Suppressor macrophage (primary cell): ENCODE measurements at regions not wholly inside any gene's neighbourhood (a gene's known extent, or its start where the extent isn't known, plus 50 kb on each side); places are given as distances from the start of the nearest gene placed in this dataset.

Experiments used
- DNase-seq, 4 experiments: peaks; one replicate each; pipeline ENCODE4 v3.0.0-alpha.2; 2020 to 2022

- no peak for DNase-seq
These were observed 236.5 kb downstream of the ICE1 start for GRCh38 chr5:5658889-5659465.

- no peak for DNase-seq
These were observed 235.7 kb downstream of the ICE1 start for GRCh38 chr5:5658226-5658625.

GRCh38 chr5:5652181-5652580 is 229.7 kb downstream of the ICE1 start:
- no peak for DNase-seq

- no peak for DNase-seq
These were observed 228.5 kb downstream of the ICE1 start for GRCh38 chr5:5650949-5651348.

GRCh38 chr5:5650242-5650641 is 227.8 kb downstream of the ICE1 start:
- DNase-seq, result no peak

GRCh38 chr5:5649641-5650040 is 227.2 kb downstream of the ICE1 start:
- no peak for DNase-seq

- no peak for DNase-seq
These were observed 226.2 kb downstream of the ICE1 start for GRCh38 chr5:5648694-5649093.

GRCh38 chr5:5645891-5646290 is 223.4 kb downstream of the ICE1 start:
- DNase-seq, result no peak

- DNase-seq, result no peak
These were observed 222.7 kb downstream of the ICE1 start for GRCh38 chr5:5645198-5645597.

GRCh38 chr5:5644249-5644648 is 221.8 kb downstream of the ICE1 start:
- DNase-seq, result no peak

- DNase-seq, result no peak
These were observed 221.0 kb downstream of the ICE1 start for GRCh38 chr5:5643481-5643880.

GRCh38 chr5:5638211-5638610 is 215.7 kb downstream of the ICE1 start:
- no peak for DNase-seq

GRCh38 chr5:5637173-5637572 is 214.7 kb downstream of the ICE1 start:
- DNase-seq, result no peak

GRCh38 chr5:5634817-5635216 is 212.3 kb downstream of the ICE1 start:
- no peak for DNase-seq

GRCh38 chr5:5633579-5633978 is 211.1 kb downstream of the ICE1 start:
- DNase-seq, result no peak

GRCh38 chr5:5632678-5633077 is 210.2 kb downstream of the ICE1 start:
- no peak for DNase-seq

GRCh38 chr5:5629607-5629978 is 207.1 kb downstream of the ICE1 start:
- no peak for DNase-seq

GRCh38 chr5:5628866-5629606 is 206.6 kb downstream of the ICE1 start:
- no peak for DNase-seq

- no peak for DNase-seq
These were observed 203.9 kb downstream of the ICE1 start for GRCh38 chr5:5626412-5626811.

- DNase-seq, result no peak
These were observed 203.0 kb downstream of the ICE1 start for GRCh38 chr5:5625491-5625890.

GRCh38 chr5:5623397-5623796 is 200.9 kb downstream of the ICE1 start:
- DNase-seq, result no peak

- no peak for DNase-seq
These were observed 200.3 kb downstream of the ICE1 start for GRCh38 chr5:5622806-5623205.

- no peak for DNase-seq
These were observed 197.1 kb downstream of the ICE1 start for GRCh38 chr5:5619546-5619945.

GRCh38 chr5:5617024-5617423 is 194.5 kb downstream of the ICE1 start:
- DNase-seq, result no peak
